GM12891 (cell line): ENCODE measurements at regions not wholly inside any gene's neighbourhood (a gene's known extent, or its start where the extent isn't known, plus 50 kb on each side); places are given as distances from the start of the nearest gene placed in this dataset.

Experiments
- POLR2A ChIP-seq: IDR thresholded peaks from 2 replicates; pipeline ENCODE4 v1.6.1; 2011; ENCODE audit warnings: low read depth, low read length, control low read depth
- POLR2AphosphoS5 ChIP-seq: IDR thresholded peaks from 2 replicates; pipeline ENCODE4 v1.6.1; 2011; ENCODE audit warnings: low read depth, low read length, control low read depth
- POU2F2 ChIP-seq: IDR thresholded peaks from 2 replicates; pipeline ENCODE4 v1.6.1; 2011; ENCODE audit warnings: low read depth, mild to moderate bottlenecking, control low read depth, low read length, moderate library complexity
- SPI1 ChIP-seq: IDR thresholded peaks from 2 replicates; pipeline ENCODE4 v1.6.1; 2011; ENCODE audit warnings: low read depth, low read length, control low read depth
- TAF1 ChIP-seq: IDR thresholded peaks from 2 replicates; pipeline ENCODE4 v1.6.1; 2011; ENCODE audit warnings: low read depth, low read length, control low read depth

GRCh38 chr6:21467091-21467490, 126.5 kb upstream of the SOX4 start:
- TF ChIP-seq POLR2AphosphoS5 (no peak), POLR2A (no peak), TAF1 (no peak), POU2F2 (no peak), SPI1 (no peak)
